Tibial nerve (tissue), 4 donors: ENCODE measurements at regions not wholly inside any gene's neighbourhood (a gene's known extent, or its start where the extent isn't known, plus 50 kb on each side); places are given as distances from the start of the nearest gene placed in this dataset.

Experiments used
- CTCF ChIP-seq, 5 experiments: fragments of 200-600 bp in 3 of 5; fragments of 450-650 bp in 2 of 5; sonication (generic) in 3 of 5; IDR thresholded peaks; one replicate each; pipeline ENCODE4 v1.5.1; 2016 to 2019; ENCODE audit warnings: antibody characterized with exemption in 5 of 5, mild to moderate bottlenecking in 3 of 5, moderate library complexity in 2 of 5
- EP300 ChIP-seq, 2 donors: sonication (generic); formaldehyde crosslinking; IDR thresholded peaks; one replicate each; pipeline ENCODE4 v1.6.1; 2017; ENCODE audit warnings: antibody characterized with exemption in 2 of 2, mild to moderate bottlenecking in 1 of 2
- POLR2A ChIP-seq, 2 donors: fragments of 450-650 bp; IDR thresholded peaks; one replicate each; pipeline ENCODE4 v1.6.1; 2017; ENCODE audit warnings: antibody characterized with exemption in 2 of 2, mild to moderate bottlenecking in 2 of 2, moderate library complexity in 2 of 2

- no peak for TF ChIP-seq CTCF (IDR thresholded peaks at IDR 0.05)
- no peak for TF ChIP-seq POLR2A (IDR thresholded peaks at IDR 0.05)
- no peak for TF ChIP-seq EP300 (IDR thresholded peaks at IDR 0.05)
These were observed 1444.0 kb downstream of the PCDH18 start for GRCh38 chr4:136088211-136088867.
